K562 (cell line): ENCODE measurements at regions not wholly inside any gene's neighbourhood (a gene's known extent, or its start where the extent isn't known, plus 50 kb on each side); places are given as distances from the start of the nearest gene placed in this dataset.

Source experiments
- CUX1 ChIP-seq: fragments of 200-800 bp; sonication (Bioruptor generic); IDR thresholded peaks from 2 replicates; pipeline ENCODE4 v1.6.1; 2016; ENCODE audit warnings: missing genetic modification characterization, missing compliant biosample characterization
- DMBX1 ChIP-seq: fragments of 250-450 bp; sonication (Bioruptor Pico); IDR thresholded peaks from 2 replicates; pipeline ENCODE4 v1.8.0; 2022; ENCODE audit warnings: inconsistent platforms, mild to moderate bottlenecking, moderate library complexity, borderline replicate concordance
- HNRNPH1 ChIP-seq: fragments of 200-400 bp; formaldehyde crosslinking; optimal IDR thresholded peaks from 2 replicates; pipeline ENCODE3; 2017; ENCODE audit warnings: low read depth, mild to moderate bottlenecking, low read length, moderate library complexity
- NKRF ChIP-seq: fragments of 450-650 bp; IDR thresholded peaks from 2 replicates; pipeline ENCODE4 v1.6.1; 2016; ENCODE audit warnings: borderline replicate concordance
- POLR2AphosphoS2 ChIP-seq: IDR thresholded peaks from 2 replicates; pipeline ENCODE4 v1.6.1; 2012; ENCODE audit warnings: low read length, improper control_type of control experiment
- ZBTB40 ChIP-seq, 2 experiments: fragments of 450-650 bp in 1 of 2; sonication (generic) in 1 of 2; formaldehyde crosslinking in 1 of 2; IDR thresholded peaks; 2 replicates each; pipeline versions ENCODE4 v1.7.1 to v1.9.0; 2016 to 2022; ENCODE audit warnings: inconsistent platforms in 1 of 2, mild to moderate bottlenecking in 1 of 2, missing genetic modification reagents in 1 of 2
- ZFP91 ChIP-seq: sonication (generic); formaldehyde crosslinking; IDR thresholded peaks from 2 replicates; pipeline ENCODE4 v1.8.0; 2022; ENCODE audit warnings: mild to moderate bottlenecking, missing genetic modification reagents
- ZNF778 ChIP-seq: fragments of 450-650 bp; formaldehyde crosslinking; IDR thresholded peaks from 2 replicates; pipeline ENCODE4 v1.4.0; 2020; ENCODE audit warnings: mild to moderate bottlenecking, moderate library complexity

GRCh38 chr6:167644412-167645132, 182.1 kb upstream of the AFDN start (continued):
- TF ChIP-seq ZBTB40 (IDR thresholded peaks at IDR 0.05) (no peak), ZBTB40 (CRISPR knock-in tag; IDR thresholded peaks at IDR 0.05) (no peak), HNRNPH1 (no peak), ZNF778 (CRISPR knock-in tag) (no peak), POLR2AphosphoS2 (no peak), DMBX1 (CRISPR knock-in tag) (no peak), ZFP91 (CRISPR knock-in tag) (no peak), CUX1 (CRISPR knock-in tag) (no peak), NKRF (no peak)
